Suprapubic skin (tissue), 4 donors: ENCODE measurements at regions not wholly inside any gene's neighbourhood (a gene's known extent, or its start where the extent isn't known, plus 50 kb on each side); places are given as distances from the start of the nearest gene placed in this dataset.

Source experiments
- DNase-seq, 2 donors: peaks; one replicate each; pipeline ENCODE4 v3.0.0-alpha.2; 2019; ENCODE audit warnings: low spot score in 2 of 2
- H3K27ac ChIP-seq: fragments of 200-600 bp; sonication (generic); one replicate; pipeline ENCODE4 v1.5.1; 2019
- H3K27me3 ChIP-seq: fragments of 200-600 bp; sonication (generic); one replicate; pipeline ENCODE4 v1.5.1; 2019
- H3K36me3 ChIP-seq: fragments of 200-600 bp; sonication (generic); one replicate; pipeline ENCODE4 v1.5.1; 2019
- H3K4me1 ChIP-seq: fragments of 200-600 bp; sonication (generic); one replicate; pipeline ENCODE4 v1.5.1; 2019
- H3K4me3 ChIP-seq: fragments of 200-600 bp; sonication (generic); one replicate; pipeline ENCODE4 v1.5.1; 2019; ENCODE audit warnings: mild to moderate bottlenecking
- H3K9me3 ChIP-seq: fragments of 200-600 bp; sonication (generic); one replicate; pipeline ENCODE4 v1.5.1; 2019
- EP300 ChIP-seq: sonication (generic); formaldehyde crosslinking; IDR thresholded peaks from one replicate; pipeline ENCODE4 v1.6.1; 2017; ENCODE audit warnings: antibody characterized with exemption
- POLR2A ChIP-seq, 2 donors: fragments of 450-650 bp; IDR thresholded peaks; one replicate each; pipeline ENCODE4 v1.6.1; 2017; ENCODE audit warnings: antibody characterized with exemption in 2 of 2, mild to moderate bottlenecking in 2 of 2, moderate library complexity in 2 of 2
- POLR2AphosphoS5 ChIP-seq, 3 donors: sonication (generic); formaldehyde crosslinking; IDR thresholded peaks; one replicate each; pipeline ENCODE4 v1.6.1; 2017; ENCODE audit warnings: antibody characterized with exemption in 3 of 3
- WGBS: methylation state at CpG from one replicate; pipeline ENCODE4 v1.1.5; 2018; 5-methylcytosine and 5-hydroxymethylcytosine counted together
- TF ChIP-seq, protein P1 (sequence below), 2 donors: fragments of 200-600 bp in 1 of 2; fragments of 450-650 bp in 1 of 2; sonication (generic) in 1 of 2; IDR thresholded peaks; one replicate each; pipeline ENCODE4 v1.5.1; 2016 to 2019; ENCODE audit warnings: antibody characterized with exemption in 2 of 2, mild to moderate bottlenecking in 1 of 2, moderate library complexity in 1 of 2

GRCh38 chr2:208645226-208645625, 238.6 kb downstream of the PTH2R start:
- Histone ChIP-seq H3K27ac (no peak overlapping the region), H3K27me3 (no peaks in the 10 kb centered on the region), H3K4me1 (no peaks in the 10 kb centered on the region), H3K36me3 (no peaks in the 10 kb centered on the region), H3K4me3 (no peak overlapping the region), H3K9me3 (no peaks in the 10 kb centered on the region)
- DNase-seq, result no peak
- TF ChIP-seq POLR2AphosphoS5 (IDR thresholded peaks at IDR 0.05), result no peak
- TF ChIP-seq, protein P1, sequence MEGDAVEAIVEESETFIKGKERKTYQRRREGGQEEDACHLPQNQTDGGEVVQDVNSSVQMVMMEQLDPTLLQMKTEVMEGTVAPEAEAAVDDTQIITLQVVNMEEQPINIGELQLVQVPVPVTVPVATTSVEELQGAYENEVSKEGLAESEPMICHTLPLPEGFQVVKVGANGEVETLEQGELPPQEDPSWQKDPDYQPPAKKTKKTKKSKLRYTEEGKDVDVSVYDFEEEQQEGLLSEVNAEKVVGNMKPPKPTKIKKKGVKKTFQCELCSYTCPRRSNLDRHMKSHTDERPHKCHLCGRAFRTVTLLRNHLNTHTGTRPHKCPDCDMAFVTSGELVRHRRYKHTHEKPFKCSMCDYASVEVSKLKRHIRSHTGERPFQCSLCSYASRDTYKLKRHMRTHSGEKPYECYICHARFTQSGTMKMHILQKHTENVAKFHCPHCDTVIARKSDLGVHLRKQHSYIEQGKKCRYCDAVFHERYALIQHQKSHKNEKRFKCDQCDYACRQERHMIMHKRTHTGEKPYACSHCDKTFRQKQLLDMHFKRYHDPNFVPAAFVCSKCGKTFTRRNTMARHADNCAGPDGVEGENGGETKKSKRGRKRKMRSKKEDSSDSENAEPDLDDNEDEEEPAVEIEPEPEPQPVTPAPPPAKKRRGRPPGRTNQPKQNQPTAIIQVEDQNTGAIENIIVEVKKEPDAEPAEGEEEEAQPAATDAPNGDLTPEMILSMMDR (IDR thresholded peaks at IDR 0.05), result no peak
- no peak for TF ChIP-seq EP300
- TF ChIP-seq POLR2A (IDR thresholded peaks at IDR 0.05), result no peak
- WGBS, result 76% methylated on average over 1 of the region's 1 CpG

DNA sequence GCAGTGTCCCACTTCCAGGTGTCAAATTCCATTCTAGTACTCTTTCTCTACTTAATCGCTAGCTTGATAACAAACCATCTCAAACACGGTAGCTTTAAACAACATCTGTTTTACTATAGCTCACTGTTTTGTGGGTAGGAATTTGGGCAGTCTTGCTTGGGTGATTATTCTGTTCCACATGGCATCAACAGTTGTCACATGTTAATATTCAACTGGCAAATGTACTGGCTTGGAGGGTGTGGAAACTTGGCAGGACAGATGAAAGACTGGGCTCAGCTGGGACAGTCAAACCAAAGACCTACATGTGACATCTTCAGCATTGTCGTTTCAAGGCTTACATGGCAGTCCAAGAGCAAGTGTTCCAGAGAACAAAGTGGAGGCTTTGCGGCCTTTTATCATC, 241.8 kb downstream of the PTH2R start:
- Histone ChIP-seq H3K27me3 (no peaks in the 10 kb centered on the region), H3K4me1 (no peaks in the 10 kb centered on the region), H3K4me3 (no peak overlapping the region), H3K9me3 (no peaks in the 10 kb centered on the region), H3K36me3 (no peaks in the 10 kb centered on the region), H3K27ac (no peak overlapping the region)
- DNase-seq, result no peak
- TF ChIP-seq POLR2A (IDR thresholded peaks at IDR 0.05) (no peak), POLR2AphosphoS5 (IDR thresholded peaks at IDR 0.05) (no peak), EP300 (no peak)
- TF ChIP-seq, protein P1 (IDR thresholded peaks at IDR 0.05), result no peak
- WGBS, result 70% methylated on average over 4 of the region's 4 CpGs

GRCh38 chr2:208653383-208653782, 246.8 kb downstream of the PTH2R start:
- no peak for TF ChIP-seq POLR2A (IDR thresholded peaks at IDR 0.05)
- no peak for TF ChIP-seq EP300
- TF ChIP-seq POLR2AphosphoS5 (IDR thresholded peaks at IDR 0.05), result no peak
- TF ChIP-seq, protein P1 (IDR thresholded peaks at IDR 0.05), result no peak
- DNase-seq, result no peak
- no peaks in the 10 kb centered on the region for H3K9me3 ChIP-seq
- H3K27ac ChIP-seq, result no peak overlapping the region
- WGBS, result 84% methylated on average over 3 of the region's 3 CpGs
- H3K4me1 ChIP-seq, result no peaks in the 10 kb centered on the region
- H3K36me3 ChIP-seq, result no peaks in the 10 kb centered on the region
- no peak overlapping the region for H3K4me3 ChIP-seq
- no peaks in the 10 kb centered on the region for H3K27me3 ChIP-seq

GRCh38 chr2:208654056-208654455, 247.5 kb downstream of the PTH2R start:
- Histone ChIP-seq H3K9me3 (no peaks in the 10 kb centered on the region), H3K27ac (no peak overlapping the region), H3K36me3 (no peaks in the 10 kb centered on the region), H3K4me3 (no peak overlapping the region), H3K27me3 (no peaks in the 10 kb centered on the region), H3K4me1 (no peaks in the 10 kb centered on the region)
- no peak for DNase-seq
- TF ChIP-seq EP300 (no peak), POLR2AphosphoS5 (IDR thresholded peaks at IDR 0.05) (no peak), POLR2A (IDR thresholded peaks at IDR 0.05) (no peak)
- TF ChIP-seq, protein P1 (IDR thresholded peaks at IDR 0.05), result no peak

DNA sequence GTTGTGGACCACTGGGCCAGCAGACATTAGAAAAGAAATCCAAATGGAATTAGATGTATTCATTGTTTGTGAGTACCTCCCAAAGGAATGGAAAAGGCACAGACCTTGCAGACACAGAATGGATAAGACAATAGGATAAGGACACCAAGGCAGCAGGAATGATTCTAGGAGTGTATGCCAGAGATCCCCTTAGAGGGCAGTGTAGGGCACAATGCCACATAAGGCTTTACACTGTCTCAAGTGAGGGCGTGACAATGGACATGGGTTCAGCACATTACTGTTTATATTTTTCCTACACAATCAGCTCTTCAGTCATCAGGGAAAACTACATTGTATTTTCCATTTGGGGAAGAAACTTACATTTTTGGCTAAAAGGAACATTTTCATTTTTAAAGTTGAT, 250.9 kb downstream of the PTH2R start:
- no peak for TF ChIP-seq POLR2AphosphoS5 (IDR thresholded peaks at IDR 0.05)
- no peak for TF ChIP-seq EP300
- TF ChIP-seq, protein P1 (IDR thresholded peaks at IDR 0.05), result no peak
- no peak for TF ChIP-seq POLR2A (IDR thresholded peaks at IDR 0.05)
- no peak for DNase-seq
- Histone ChIP-seq H3K27ac (no peak overlapping the region), H3K4me3 (no peak overlapping the region), H3K36me3 (no peaks in the 10 kb centered on the region), H3K9me3 (no peaks in the 10 kb centered on the region), H3K27me3 (no peaks in the 10 kb centered on the region), H3K4me1 (no peaks in the 10 kb centered on the region)
- 90% methylated on average over 1 of the region's 1 CpG for WGBS
